ENCODE measurements at regions not wholly inside any gene's neighbourhood (a gene's known extent, or its start where the extent isn't known, plus 50 kb on each side); places are given as distances from the start of the nearest gene placed in this dataset.

DNA sequence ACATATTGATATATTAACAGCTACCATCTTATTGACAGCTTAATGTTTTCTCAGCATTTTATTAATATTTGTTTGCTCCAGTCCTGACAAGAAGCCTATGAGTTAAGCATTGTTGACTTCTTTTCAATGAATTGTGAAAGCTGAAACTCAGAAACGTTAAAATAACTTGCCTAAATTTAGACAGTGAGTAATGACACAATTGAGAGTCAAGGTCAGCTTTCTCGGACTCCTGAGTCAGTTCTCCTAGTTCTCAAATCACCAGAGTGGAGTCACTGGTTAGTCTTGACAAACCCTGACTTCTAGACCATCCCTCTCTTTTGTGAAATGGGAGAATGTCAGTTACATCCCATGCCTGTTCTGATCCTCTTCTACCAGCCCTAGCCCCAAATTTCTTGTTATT lies 222.7 kb upstream of the ACO1 start:
- TF ChIP-seq, protein P1, sequence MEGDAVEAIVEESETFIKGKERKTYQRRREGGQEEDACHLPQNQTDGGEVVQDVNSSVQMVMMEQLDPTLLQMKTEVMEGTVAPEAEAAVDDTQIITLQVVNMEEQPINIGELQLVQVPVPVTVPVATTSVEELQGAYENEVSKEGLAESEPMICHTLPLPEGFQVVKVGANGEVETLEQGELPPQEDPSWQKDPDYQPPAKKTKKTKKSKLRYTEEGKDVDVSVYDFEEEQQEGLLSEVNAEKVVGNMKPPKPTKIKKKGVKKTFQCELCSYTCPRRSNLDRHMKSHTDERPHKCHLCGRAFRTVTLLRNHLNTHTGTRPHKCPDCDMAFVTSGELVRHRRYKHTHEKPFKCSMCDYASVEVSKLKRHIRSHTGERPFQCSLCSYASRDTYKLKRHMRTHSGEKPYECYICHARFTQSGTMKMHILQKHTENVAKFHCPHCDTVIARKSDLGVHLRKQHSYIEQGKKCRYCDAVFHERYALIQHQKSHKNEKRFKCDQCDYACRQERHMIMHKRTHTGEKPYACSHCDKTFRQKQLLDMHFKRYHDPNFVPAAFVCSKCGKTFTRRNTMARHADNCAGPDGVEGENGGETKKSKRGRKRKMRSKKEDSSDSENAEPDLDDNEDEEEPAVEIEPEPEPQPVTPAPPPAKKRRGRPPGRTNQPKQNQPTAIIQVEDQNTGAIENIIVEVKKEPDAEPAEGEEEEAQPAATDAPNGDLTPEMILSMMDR (IDR thresholded peaks at IDR 0.05), result no peak
- no peak for TF ChIP-seq POLR2A (IDR thresholded peaks at IDR 0.05)
- TF ChIP-seq POLR2AphosphoS5 (IDR thresholded peaks at IDR 0.05), result no peak

All from sigmoid colon (tissue), 4 donors.